22Rv1 (cell line): ENCODE measurements at regions not wholly inside any gene's neighbourhood (a gene's known extent, or its start where the extent isn't known, plus 50 kb on each side); places are given as distances from the start of the nearest gene placed in this dataset.

Experiments used
- ZFX ChIP-seq: fragments of 450-650 bp; IDR thresholded peaks from 2 replicates; pipeline ENCODE4 v1.6.1; 2017; ENCODE audit warnings: antibody characterized with exemption, borderline replicate concordance
- TF ChIP-seq, protein P1 (sequence below): fragments of 450-650 bp; IDR thresholded peaks from 2 replicates; pipeline ENCODE4 v1.5.1; 2017; ENCODE audit warnings: mild to moderate bottlenecking

DNA sequence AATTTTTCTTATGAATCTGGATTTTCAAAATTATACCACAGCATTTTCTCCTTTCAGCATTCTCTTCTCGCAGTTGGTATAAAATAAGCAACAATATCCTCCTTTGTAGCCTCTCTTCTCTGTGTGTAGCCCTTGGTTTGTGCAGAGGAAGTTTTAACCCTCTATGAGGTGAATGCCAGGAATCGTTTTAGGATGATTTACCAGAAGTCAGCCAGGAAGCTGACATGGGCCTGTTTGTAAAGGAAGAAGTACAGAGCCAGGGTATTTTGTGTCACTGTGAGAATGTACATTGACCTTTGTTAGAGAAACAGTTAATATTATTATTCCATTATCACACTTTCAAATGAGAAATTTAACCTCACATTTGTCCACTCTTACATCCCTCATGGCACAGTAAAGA, 88.9 kb upstream of the RPL34 start:
- TF ChIP-seq, protein P1, sequence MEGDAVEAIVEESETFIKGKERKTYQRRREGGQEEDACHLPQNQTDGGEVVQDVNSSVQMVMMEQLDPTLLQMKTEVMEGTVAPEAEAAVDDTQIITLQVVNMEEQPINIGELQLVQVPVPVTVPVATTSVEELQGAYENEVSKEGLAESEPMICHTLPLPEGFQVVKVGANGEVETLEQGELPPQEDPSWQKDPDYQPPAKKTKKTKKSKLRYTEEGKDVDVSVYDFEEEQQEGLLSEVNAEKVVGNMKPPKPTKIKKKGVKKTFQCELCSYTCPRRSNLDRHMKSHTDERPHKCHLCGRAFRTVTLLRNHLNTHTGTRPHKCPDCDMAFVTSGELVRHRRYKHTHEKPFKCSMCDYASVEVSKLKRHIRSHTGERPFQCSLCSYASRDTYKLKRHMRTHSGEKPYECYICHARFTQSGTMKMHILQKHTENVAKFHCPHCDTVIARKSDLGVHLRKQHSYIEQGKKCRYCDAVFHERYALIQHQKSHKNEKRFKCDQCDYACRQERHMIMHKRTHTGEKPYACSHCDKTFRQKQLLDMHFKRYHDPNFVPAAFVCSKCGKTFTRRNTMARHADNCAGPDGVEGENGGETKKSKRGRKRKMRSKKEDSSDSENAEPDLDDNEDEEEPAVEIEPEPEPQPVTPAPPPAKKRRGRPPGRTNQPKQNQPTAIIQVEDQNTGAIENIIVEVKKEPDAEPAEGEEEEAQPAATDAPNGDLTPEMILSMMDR, result no peak
- TF ChIP-seq ZFX, result no peak
